ENCODE measurements at regions not wholly inside any gene's neighbourhood (a gene's known extent, or its start where the extent isn't known, plus 50 kb on each side); places are given as distances from the start of the nearest gene placed in this dataset.

GRCh38 chr3:72336114-72336651 lies 512.1 kb downstream of the SHQ1 start (continued):
- TF ChIP-seq, protein P1, sequence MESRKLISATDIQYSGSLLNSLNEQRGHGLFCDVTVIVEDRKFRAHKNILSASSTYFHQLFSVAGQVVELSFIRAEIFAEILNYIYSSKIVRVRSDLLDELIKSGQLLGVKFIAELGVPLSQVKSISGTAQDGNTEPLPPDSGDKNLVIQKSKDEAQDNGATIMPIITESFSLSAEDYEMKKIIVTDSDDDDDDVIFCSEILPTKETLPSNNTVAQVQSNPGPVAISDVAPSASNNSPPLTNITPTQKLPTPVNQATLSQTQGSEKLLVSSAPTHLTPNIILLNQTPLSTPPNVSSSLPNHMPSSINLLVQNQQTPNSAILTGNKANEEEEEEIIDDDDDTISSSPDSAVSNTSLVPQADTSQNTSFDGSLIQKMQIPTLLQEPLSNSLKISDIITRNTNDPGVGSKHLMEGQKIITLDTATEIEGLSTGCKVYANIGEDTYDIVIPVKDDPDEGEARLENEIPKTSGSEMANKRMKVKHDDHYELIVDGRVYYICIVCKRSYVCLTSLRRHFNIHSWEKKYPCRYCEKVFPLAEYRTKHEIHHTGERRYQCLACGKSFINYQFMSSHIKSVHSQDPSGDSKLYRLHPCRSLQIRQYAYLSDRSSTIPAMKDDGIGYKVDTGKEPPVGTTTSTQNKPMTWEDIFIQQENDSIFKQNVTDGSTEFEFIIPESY (IDR thresholded peaks at IDR 0.05; ENCODE audit: borderline replicate concordance, low read depth) = no peak
- no peak for TF ChIP-seq FOSL2 (IDR thresholded peaks at IDR 0.05; ENCODE audit: borderline replicate concordance, low read depth)

- peaks cover 19% of the 10 kb centered on the region; the same call in 1 of the 2 replicates for H3K27me3 ChIP-seq (ENCODE audit: insufficient read depth)
- no peak overlapping the region for H3K4me2 ChIP-seq
- ChIA-PET CTCF (interaction anchor here (0.6 to 3.1 kb wide), 4 partner anchors 40 to 460 kb away, joined by 3 to 12 read pairs (median 4); no protein-coding TSS in a partner anchor), POLR2A (no interaction called here)
- TF ChIP-seq RXRA (IDR thresholded peaks at IDR 0.05; ENCODE audit: borderline replicate concordance, low read depth) (no peak), MAX (IDR thresholded peaks at IDR 0.05; ENCODE audit: low read depth) (no peak), MXI1 (IDR thresholded peaks at IDR 0.05; ENCODE audit: low read depth, low read length) (no peak)
- 95% methylated on average over 4 of the region's 10 CpGs for WGBS (ENCODE audit: low lambda C conversion rate)
- no peak overlapping the region; a peak in 1 of 4 replicates for H3K27ac ChIP-seq (ENCODE audit: low read depth in 2 of 2, low read length in 1 of 2)
- H3K4me3 ChIP-seq (ENCODE audit: low read depth in 2 of 2, low read length in 1 of 2) = no peak overlapping the region
- no peaks in the 10 kb centered on the region for H3K9me3 ChIP-seq
- H3K4me1 ChIP-seq (ENCODE audit: control insufficient read depth in 1 of 2, insufficient read depth in 2 of 2, low read depth in 1 of 2, low read length in 1 of 2) = peaks cover 5 to 42% of the 10 kb centered on the region in 2 experiments; a peak in 2 of 4 replicates
- no peak overlapping the region for H3K9ac ChIP-seq
- no peaks in the 10 kb centered on the region for H3K79me2 ChIP-seq (ENCODE audit: insufficient read depth)
- no peak overlapping the region for H2AFZ ChIP-seq (ENCODE audit: low read depth)
- no peak for DNase-seq
- no peaks in the 10 kb centered on the region for H4K20me1 ChIP-seq (ENCODE audit: insufficient read depth)
- no peaks in the 10 kb centered on the region for H3K9me2 ChIP-seq
- H3F3A ChIP-seq (replicated peaks; ENCODE audit: insufficient read depth) = peaks cover 16% of the 10 kb centered on the region
- no peaks in the 10 kb centered on the region for H3K36me3 ChIP-seq (replicated peaks in 1 of 2; ENCODE audit: control insufficient read depth in 1 of 2, insufficient read depth in 2 of 2, low read length in 1 of 2)
Observed at GRCh38 chr3:72335458-72336095, 512.7 kb downstream of the SHQ1 start.

DNA sequence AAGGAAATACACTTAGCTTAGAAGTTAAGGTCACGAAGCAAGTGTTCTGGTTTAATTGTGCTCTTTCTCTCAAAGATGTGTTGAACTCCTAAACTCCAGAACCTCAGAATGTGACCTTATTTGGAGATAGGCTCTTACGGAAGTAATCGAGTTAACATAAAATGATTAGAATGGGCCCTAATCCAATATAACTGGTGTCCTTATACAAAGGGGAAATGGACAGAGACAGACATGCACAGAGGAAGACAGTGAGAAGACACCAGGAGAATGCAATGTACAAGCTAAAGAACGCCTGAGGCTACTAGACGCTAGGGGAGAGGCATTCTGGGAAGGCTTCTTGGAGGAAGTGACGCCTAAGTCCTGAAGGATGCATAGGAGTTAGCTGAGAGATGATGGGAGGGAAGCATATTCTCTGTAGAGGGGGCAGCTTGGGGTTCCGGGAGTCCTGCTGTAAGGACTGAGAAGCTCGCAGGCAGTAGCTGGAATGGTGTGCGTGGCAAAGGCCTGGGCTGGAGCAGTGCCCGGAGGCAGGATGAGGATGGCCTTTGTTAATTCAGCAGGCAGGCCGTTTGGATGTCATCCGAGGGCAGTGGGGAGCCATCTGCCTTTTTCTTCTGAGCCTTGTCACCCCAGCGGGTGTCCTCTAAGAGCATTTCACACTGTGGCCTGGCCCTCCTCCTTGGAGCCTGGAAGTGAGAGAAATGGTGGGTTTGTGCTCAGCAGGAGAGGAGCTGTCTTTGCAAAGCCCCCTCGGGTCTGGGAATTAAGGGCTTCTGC lies 513.4 kb downstream of the SHQ1 start:
- POLR2A ChIA-PET = interaction anchor here (0.6 kb wide), 1 partner anchor 9 kb away, joined by 3 read pairs; no protein-coding TSS in a partner anchor
- H3K4me3 ChIP-seq (ENCODE audit: low read depth in 2 of 2, low read length in 1 of 2) = no peak overlapping the region
- no peak for TF ChIP-seq MEF2A (IDR thresholded peaks at IDR 0.05; ENCODE audit: borderline replicate concordance, low read depth)
- no peak for TF ChIP-seq POLR2AphosphoS5 (IDR thresholded peaks at IDR 0.05; ENCODE audit: low read depth, low read length)
- no peak for TF ChIP-seq ELF1 (IDR thresholded peaks at IDR 0.05)
- no peak for TF ChIP-seq RFX5 (IDR thresholded peaks at IDR 0.05; ENCODE audit: low read length)
- no peak for TF ChIP-seq FOSL2 (IDR thresholded peaks at IDR 0.05; ENCODE audit: borderline replicate concordance, low read depth)
- TF ChIP-seq NFIC (IDR thresholded peaks at IDR 0.05; ENCODE audit: borderline replicate concordance) = no peak
- no peak for TF ChIP-seq CHD2 (IDR thresholded peaks at IDR 0.05; ENCODE audit: low read length, partially characterized antibody)
- TF ChIP-seq CTCF (IDR thresholded peaks at IDR 0.05) = no peak

More for the DNA sequence above, 513.4 kb downstream of the SHQ1 start:
- Histone ChIP-seq H3K79me2 (ENCODE audit: insufficient read depth) (no peaks in the 10 kb centered on the region), H3K9ac (no peak overlapping the region), H3K36me3 (replicated peaks in 1 of 2; ENCODE audit: control insufficient read depth in 1 of 2, insufficient read depth in 2 of 2, low read length in 1 of 2) (no peaks in the 10 kb centered on the region), H2AFZ (ENCODE audit: low read depth) (no peak overlapping the region), H3K9me2 (no peaks in the 10 kb centered on the region), H3K27ac (ENCODE audit: low read depth in 2 of 2, low read length in 1 of 2) (peak overlapping the region in 1 of 2 experiments; percentile 5; a peak in 2 of 4 replicates), H3F3A (replicated peaks; ENCODE audit: insufficient read depth) (peaks cover 16% of the 10 kb centered on the region), H3K4me1 (ENCODE audit: control insufficient read depth in 1 of 2, insufficient read depth in 2 of 2, low read depth in 1 of 2, low read length in 1 of 2) (peaks cover 5 to 42% of the 10 kb centered on the region in 2 experiments; a peak in 2 of 4 replicates), H3K9me3 (no peaks in the 10 kb centered on the region), H3K27me3 (ENCODE audit: insufficient read depth) (peaks cover 19% of the 10 kb centered on the region; the same call in 1 of the 2 replicates), H4K20me1 (ENCODE audit: insufficient read depth) (no peaks in the 10 kb centered on the region), H3K4me2 (no peak overlapping the region)
- WGBS (ENCODE audit: low lambda C conversion rate) = 77% methylated on average over 12 of the region's 14 CpGs
- DNase-seq = peak; percentile 55
- CTCF ChIA-PET = interaction anchor here (0.6 to 3.1 kb wide), 3 partner anchors 40 to 460 kb away, joined by 3 to 12 read pairs (median 3); no protein-coding TSS in a partner anchor
